ENCODE measurements at regions not wholly inside any gene's neighbourhood (a gene's known extent, or its start where the extent isn't known, plus 50 kb on each side); places are given as distances from the start of the nearest gene placed in this dataset.

- TF ChIP-seq, protein P1, sequence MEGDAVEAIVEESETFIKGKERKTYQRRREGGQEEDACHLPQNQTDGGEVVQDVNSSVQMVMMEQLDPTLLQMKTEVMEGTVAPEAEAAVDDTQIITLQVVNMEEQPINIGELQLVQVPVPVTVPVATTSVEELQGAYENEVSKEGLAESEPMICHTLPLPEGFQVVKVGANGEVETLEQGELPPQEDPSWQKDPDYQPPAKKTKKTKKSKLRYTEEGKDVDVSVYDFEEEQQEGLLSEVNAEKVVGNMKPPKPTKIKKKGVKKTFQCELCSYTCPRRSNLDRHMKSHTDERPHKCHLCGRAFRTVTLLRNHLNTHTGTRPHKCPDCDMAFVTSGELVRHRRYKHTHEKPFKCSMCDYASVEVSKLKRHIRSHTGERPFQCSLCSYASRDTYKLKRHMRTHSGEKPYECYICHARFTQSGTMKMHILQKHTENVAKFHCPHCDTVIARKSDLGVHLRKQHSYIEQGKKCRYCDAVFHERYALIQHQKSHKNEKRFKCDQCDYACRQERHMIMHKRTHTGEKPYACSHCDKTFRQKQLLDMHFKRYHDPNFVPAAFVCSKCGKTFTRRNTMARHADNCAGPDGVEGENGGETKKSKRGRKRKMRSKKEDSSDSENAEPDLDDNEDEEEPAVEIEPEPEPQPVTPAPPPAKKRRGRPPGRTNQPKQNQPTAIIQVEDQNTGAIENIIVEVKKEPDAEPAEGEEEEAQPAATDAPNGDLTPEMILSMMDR (conservative IDR thresholded peaks at IDR 0.05; ENCODE audit: low read depth in 2 of 2) = no peak
- no peak for TF ChIP-seq EZH2phosphoT487 (IDR thresholded peaks at IDR 0.05; ENCODE audit: unreplicated experiment)
- TF ChIP-seq REST (IDR thresholded peaks at IDR 0.05; ENCODE audit: unreplicated experiment) = no peak
- no peak for TF ChIP-seq POLR2AphosphoS5 (IDR thresholded peaks at IDR 0.05; ENCODE audit: low read depth)
- no peak for TF ChIP-seq EZH2 (IDR thresholded peaks at IDR 0.05; ENCODE audit: low read depth, unreplicated experiment)
- no peak for TF ChIP-seq CREB1 (CRISPR knock-in tag; IDR thresholded peaks at IDR 0.05; ENCODE audit: low read depth)
- TF ChIP-seq ETS1 (IDR thresholded peaks at IDR 0.05) = no peak
- TF ChIP-seq STAT1 (IDR thresholded peaks at IDR 0.05; ENCODE audit: unreplicated experiment) = no peak
- no peak for TF ChIP-seq NANOG (IDR thresholded peaks at IDR 0.05; ENCODE audit: borderline replicate concordance)
- TF ChIP-seq ZNF114 (CRISPR knock-in tag; IDR thresholded peaks at IDR 0.05) = no peak
- no peak for TF ChIP-seq ZNF331 (CRISPR knock-in tag; IDR thresholded peaks at IDR 0.05; ENCODE audit: low read depth)
- no peak for TF ChIP-seq JUNB (IDR thresholded peaks at IDR 0.05; ENCODE audit: unreplicated experiment)
Observed at GRCh38 chr9:75616052-75616451, 274.4 kb upstream of the PCSK5 start.
